ENCODE measurements at regions not wholly inside any gene's neighbourhood (a gene's known extent, or its start where the extent isn't known, plus 50 kb on each side); places are given as distances from the start of the nearest gene placed in this dataset.

- Histone ChIP-seq H3K36me3 (ENCODE audit: insufficient read depth, low read length) (no peaks in the 10 kb centered on the region), H3K4me3 (ENCODE audit: low read length) (no peak overlapping the region), H3K27me3 (ENCODE audit: control insufficient read depth in 1 of 2, insufficient read depth in 2 of 2, low read length in 2 of 2) (no peaks in the 10 kb centered on the region), H3K27ac (ENCODE audit: low read depth in 1 of 2, low read length in 2 of 2) (no peak overlapping the region), H3K9me3 (ENCODE audit: control insufficient read depth in 1 of 2, insufficient read depth in 1 of 2, low read length in 2 of 2) (peaks cover 0 to 7% of the 10 kb centered on the region in 2 experiments), H3K4me1 (ENCODE audit: insufficient read depth, low read length) (no peaks in the 10 kb centered on the region)
- no peak for DNase-seq
- Mint-ChIP-seq H3K4me3 (no peak overlapping the region), H3K4me1 (ENCODE audit: low read depth) (no peaks in the 10 kb centered on the region), H3K27ac (no peak overlapping the region), H3K36me3 (ENCODE audit: low read depth) (no peaks in the 10 kb centered on the region), H3K27me3 (no peaks in the 10 kb centered on the region), H3K9me3 (peaks cover 9% of the 10 kb centered on the region)
- intact Hi-C loops (cut with DNase I, micrococcal nuclease): no loop called here
- no peak for ATAC-seq (ENCODE audit: poor library complexity)
- TF ChIP-seq, protein P1, sequence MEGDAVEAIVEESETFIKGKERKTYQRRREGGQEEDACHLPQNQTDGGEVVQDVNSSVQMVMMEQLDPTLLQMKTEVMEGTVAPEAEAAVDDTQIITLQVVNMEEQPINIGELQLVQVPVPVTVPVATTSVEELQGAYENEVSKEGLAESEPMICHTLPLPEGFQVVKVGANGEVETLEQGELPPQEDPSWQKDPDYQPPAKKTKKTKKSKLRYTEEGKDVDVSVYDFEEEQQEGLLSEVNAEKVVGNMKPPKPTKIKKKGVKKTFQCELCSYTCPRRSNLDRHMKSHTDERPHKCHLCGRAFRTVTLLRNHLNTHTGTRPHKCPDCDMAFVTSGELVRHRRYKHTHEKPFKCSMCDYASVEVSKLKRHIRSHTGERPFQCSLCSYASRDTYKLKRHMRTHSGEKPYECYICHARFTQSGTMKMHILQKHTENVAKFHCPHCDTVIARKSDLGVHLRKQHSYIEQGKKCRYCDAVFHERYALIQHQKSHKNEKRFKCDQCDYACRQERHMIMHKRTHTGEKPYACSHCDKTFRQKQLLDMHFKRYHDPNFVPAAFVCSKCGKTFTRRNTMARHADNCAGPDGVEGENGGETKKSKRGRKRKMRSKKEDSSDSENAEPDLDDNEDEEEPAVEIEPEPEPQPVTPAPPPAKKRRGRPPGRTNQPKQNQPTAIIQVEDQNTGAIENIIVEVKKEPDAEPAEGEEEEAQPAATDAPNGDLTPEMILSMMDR (IDR thresholded peaks at IDR 0.05): no peak
- CTCF ChIA-PET: no interaction called here
- POLR2A ChIA-PET: no interaction called here
Measured at GRCh38 chr2:63772061-63772460, 69.6 kb upstream of the UGP2 start.

DNA sequence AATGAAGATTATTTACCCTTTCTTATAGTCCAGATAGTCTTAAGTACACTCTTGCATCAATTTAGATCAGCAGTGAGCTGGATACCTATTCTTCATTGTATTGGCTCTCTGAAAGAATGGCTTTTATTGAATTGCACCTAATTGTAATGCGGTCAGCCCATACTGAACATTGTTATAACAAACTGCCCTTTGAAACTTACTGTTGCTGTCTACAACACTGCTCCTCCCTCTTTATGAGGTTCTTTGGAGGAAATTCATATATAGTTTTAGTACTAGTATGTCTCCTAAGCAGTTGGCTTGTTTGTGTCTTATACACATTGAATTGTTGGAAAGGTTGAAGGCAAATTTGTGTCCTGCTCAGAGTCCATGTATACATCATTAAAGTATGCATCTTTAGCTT, 66.5 kb upstream of the UGP2 start:
- ATAC-seq (ENCODE audit: poor library complexity): no peak
- Mint-ChIP-seq H3K9me3 (peaks cover 6% of the 10 kb centered on the region), H3K4me1 (ENCODE audit: low read depth) (no peaks in the 10 kb centered on the region)

DNA sequence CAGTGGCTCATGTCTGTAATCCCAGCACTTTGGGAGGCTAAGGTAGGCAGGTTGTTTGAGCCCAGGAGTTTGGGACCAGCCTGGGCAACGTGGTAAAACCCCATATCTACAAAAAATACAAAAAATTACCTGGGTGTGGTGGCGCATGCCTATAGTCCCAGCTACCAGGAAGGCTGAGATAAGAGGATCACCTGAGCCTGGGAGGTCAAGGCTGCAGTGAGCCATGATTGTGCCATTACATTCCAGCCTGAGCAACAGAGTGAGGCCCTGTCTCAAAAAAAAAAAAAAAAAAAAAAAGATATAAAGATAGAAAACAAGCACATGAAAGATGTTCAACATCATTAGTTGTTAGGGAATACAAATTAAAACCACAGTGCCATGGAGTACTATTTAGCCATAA, 65.3 kb upstream of the UGP2 start:
- Histone ChIP-seq H3K27ac (ENCODE audit: low read depth in 1 of 2, low read length in 2 of 2) (no peak overlapping the region), H3K9me3 (ENCODE audit: control insufficient read depth in 1 of 2, insufficient read depth in 1 of 2, low read length in 2 of 2) (no peaks in the 10 kb centered on the region), H3K4me1 (ENCODE audit: insufficient read depth, low read length) (no peaks in the 10 kb centered on the region), H3K36me3 (ENCODE audit: insufficient read depth, low read length) (no peaks in the 10 kb centered on the region), H3K4me3 (ENCODE audit: low read length) (no peak overlapping the region), H3K27me3 (ENCODE audit: control insufficient read depth in 1 of 2, insufficient read depth in 2 of 2, low read length in 2 of 2) (no peaks in the 10 kb centered on the region)
- no peaks in the 10 kb centered on the region for H3K36me3 Mint-ChIP-seq (ENCODE audit: low read depth)
- no peak overlapping the region for H3K4me3 Mint-ChIP-seq
- peaks cover 6% of the 10 kb centered on the region for H3K9me3 Mint-ChIP-seq
- H3K4me1 Mint-ChIP-seq (ENCODE audit: low read depth): no peaks in the 10 kb centered on the region
- DNase-seq (no peak), ATAC-seq (ENCODE audit: poor library complexity) (no peak)
- TF ChIP-seq, protein P1 (IDR thresholded peaks at IDR 0.05): no peak
- intact Hi-C loops (cut with DNase I, micrococcal nuclease): no loop called here
- ChIA-PET POLR2A (no interaction called here), CTCF (interaction anchor here (0.6 to 0.7 kb wide), 2 partner anchors 11 to 101 kb away, joined by 3 to 4 read pairs; no protein-coding TSS in a partner anchor)
- H3K27me3 Mint-ChIP-seq: no peaks in the 10 kb centered on the region
- H3K27ac Mint-ChIP-seq: no peak overlapping the region

More for the DNA sequence above, 66.5 kb upstream of the UGP2 start:
- no peaks in the 10 kb centered on the region for H3K27me3 Mint-ChIP-seq
- intact Hi-C loops (cut with DNase I, micrococcal nuclease): no loop called here
- H3K4me3 Mint-ChIP-seq: no peak overlapping the region
- Histone ChIP-seq H3K27ac (ENCODE audit: low read depth in 1 of 2, low read length in 2 of 2) (no peak overlapping the region), H3K27me3 (ENCODE audit: control insufficient read depth in 1 of 2, insufficient read depth in 2 of 2, low read length in 2 of 2) (no peaks in the 10 kb centered on the region), H3K4me1 (ENCODE audit: insufficient read depth, low read length) (no peaks in the 10 kb centered on the region), H3K9me3 (ENCODE audit: control insufficient read depth in 1 of 2, insufficient read depth in 1 of 2, low read length in 2 of 2) (no peaks in the 10 kb centered on the region), H3K4me3 (ENCODE audit: low read length) (no peak overlapping the region), H3K36me3 (ENCODE audit: insufficient read depth, low read length) (no peaks in the 10 kb centered on the region)
- ChIA-PET CTCF (interaction anchor here (0.6 kb wide), 1 partner anchor 1353 kb away, joined by 4 read pairs; no protein-coding TSS in a partner anchor), POLR2A (no interaction called here)
- no peaks in the 10 kb centered on the region for H3K36me3 Mint-ChIP-seq (ENCODE audit: low read depth)
- TF ChIP-seq, protein P1 (IDR thresholded peaks at IDR 0.05): no peak
- no peak overlapping the region for H3K27ac Mint-ChIP-seq
- DNase-seq: no peak
